Stimulated activated naive CD8-positive, alpha-beta T cell treated with anti-CD3 and anti-CD28 coated beads, Interleukin-15, Interleukin-2, amounts not matched to agents 100 U/mL and 50 U/mL, for 24 hours (primary cell): ENCODE measurements at regions not wholly inside any gene's neighbourhood (a gene's known extent, or its start where the extent isn't known, plus 50 kb on each side); places are given as distances from the start of the nearest gene placed in this dataset.

Experiments used
- ATAC-seq: fragments of 150-1000 bp; cut with Tn5 transposase; one replicate; pipeline ENCODE4 v1.10.0; 2021
- DNase-seq: peaks from one replicate; pipeline ENCODE4 v3.0.0; 2021

DNA sequence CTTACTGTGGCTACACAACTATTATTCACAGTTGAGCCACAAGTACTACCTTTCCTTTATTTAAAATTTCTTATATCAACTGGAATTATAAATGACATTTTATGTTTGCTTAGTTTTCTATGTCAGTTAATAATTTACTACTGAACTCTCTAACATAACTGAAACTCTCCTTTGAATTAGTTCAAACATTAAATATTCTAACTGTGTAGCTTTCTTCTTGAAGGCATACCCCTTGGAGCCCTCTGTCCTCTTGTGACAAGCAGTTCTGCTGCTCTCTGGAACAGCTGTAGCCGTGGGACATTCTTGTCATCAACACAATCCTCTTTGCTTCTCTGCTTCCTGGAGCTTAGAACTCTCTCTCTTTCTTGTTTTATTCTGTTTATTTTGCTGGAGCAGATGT, 244.8 kb downstream of the NHLRC3 start:
- ATAC-seq (no peak), DNase-seq (no peak)

DNA sequence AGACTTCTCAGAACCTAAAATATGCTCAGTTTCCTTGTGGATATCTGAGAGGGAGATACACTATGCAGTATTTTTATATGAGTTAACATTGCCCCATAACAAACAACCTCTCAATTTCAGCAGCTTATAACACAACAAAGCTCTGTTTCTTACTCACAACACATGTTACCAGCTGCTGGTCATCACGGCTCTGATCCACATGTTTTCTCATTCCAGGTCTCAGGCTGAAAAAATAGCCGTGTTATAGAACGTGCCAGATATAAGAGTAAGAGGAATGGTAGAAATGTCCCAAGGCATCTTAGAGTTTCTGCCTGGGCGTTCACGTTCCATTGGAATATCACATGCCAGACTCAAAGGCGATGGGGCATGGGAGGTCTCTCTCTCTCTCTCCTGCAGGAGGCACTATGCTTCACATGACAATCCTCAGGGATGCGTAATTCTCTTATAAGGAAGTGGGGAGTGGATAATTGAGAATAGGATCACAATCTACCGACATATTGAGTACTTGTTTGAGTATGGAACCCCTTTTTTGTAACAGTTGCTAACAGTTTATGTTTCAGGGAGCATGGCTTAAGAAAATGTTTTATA, 246.6 kb downstream of the NHLRC3 start:
- DNase-seq (no peak), ATAC-seq (no peak)
